Uterus (tissue), 2 donors: ENCODE measurements at regions not wholly inside any gene's neighbourhood (a gene's known extent, or its start where the extent isn't known, plus 50 kb on each side); places are given as distances from the start of the nearest gene placed in this dataset.

Source experiments
- POLR2A ChIP-seq, 2 donors: fragments of 450-650 bp; IDR thresholded peaks; one replicate each; pipeline ENCODE4 v1.6.1; 2016; ENCODE audit warnings: antibody characterized with exemption in 2 of 2, mild to moderate bottlenecking in 1 of 2, moderate library complexity in 1 of 2
- TF ChIP-seq, protein P1 (sequence below), 4 experiments: fragments of 200-600 bp in 2 of 4; fragments of 450-650 bp in 2 of 4; sonication (generic) in 2 of 4; IDR thresholded peaks; one replicate each; pipeline ENCODE4 v1.5.1; 2016 to 2019; ENCODE audit warnings: antibody characterized with exemption in 4 of 4, mild to moderate bottlenecking in 2 of 4, moderate library complexity in 1 of 4

DNA sequence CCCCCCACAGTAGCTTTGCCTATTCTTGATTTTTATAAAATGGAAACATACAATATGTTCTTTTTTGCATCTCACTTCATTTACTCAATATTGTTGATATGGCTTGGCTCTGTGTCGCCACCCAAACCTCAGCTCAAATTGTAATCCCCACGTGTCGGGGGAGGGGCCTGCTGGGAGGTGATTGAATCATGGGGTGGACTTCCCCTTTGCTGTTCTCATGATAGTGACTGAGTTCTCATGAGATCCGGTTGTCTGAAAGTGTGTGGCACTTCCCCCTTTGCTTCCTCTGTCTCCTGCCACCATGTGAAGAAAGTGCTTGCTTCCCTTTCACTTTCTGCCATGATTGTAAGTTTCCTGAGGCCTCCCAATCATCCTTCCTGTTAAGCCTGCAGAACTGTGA lies 431.3 kb downstream of the MN1 start:
- TF ChIP-seq POLR2A (IDR thresholded peaks at IDR 0.05), result no peak
- TF ChIP-seq, protein P1, sequence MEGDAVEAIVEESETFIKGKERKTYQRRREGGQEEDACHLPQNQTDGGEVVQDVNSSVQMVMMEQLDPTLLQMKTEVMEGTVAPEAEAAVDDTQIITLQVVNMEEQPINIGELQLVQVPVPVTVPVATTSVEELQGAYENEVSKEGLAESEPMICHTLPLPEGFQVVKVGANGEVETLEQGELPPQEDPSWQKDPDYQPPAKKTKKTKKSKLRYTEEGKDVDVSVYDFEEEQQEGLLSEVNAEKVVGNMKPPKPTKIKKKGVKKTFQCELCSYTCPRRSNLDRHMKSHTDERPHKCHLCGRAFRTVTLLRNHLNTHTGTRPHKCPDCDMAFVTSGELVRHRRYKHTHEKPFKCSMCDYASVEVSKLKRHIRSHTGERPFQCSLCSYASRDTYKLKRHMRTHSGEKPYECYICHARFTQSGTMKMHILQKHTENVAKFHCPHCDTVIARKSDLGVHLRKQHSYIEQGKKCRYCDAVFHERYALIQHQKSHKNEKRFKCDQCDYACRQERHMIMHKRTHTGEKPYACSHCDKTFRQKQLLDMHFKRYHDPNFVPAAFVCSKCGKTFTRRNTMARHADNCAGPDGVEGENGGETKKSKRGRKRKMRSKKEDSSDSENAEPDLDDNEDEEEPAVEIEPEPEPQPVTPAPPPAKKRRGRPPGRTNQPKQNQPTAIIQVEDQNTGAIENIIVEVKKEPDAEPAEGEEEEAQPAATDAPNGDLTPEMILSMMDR (IDR thresholded peaks at IDR 0.05), result no peak
